ENCODE measurements at regions not wholly inside any gene's neighbourhood (a gene's known extent, or its start where the extent isn't known, plus 50 kb on each side); places are given as distances from the start of the nearest gene placed in this dataset.

GRCh38 chr4:187307131-187307530 is 583.5 kb upstream of the FAT1 start:
- intact Hi-C loops (cut with DNase I; ENCODE audit: low total_unique reads) (loop anchor here (5.0 kb wide), 1 partner anchor 385 kb away; no protein-coding TSS in a partner anchor), in situ Hi-C loops (cut with MboI; ENCODE audit: low pct_ligation_motif_present in 1 of 4, low pct_unique_long_range_greater_than_20kb in 1 of 4, low sequenced_read_pairs in 3 of 4) (no loop called here)
- 58 to 60% methylated on average over 2 of the region's 2 CpGs for WGBS, 2 donors (ENCODE audit: low coverage in 1 of 2)
- no peaks in the 10 kb centered on the region for H3K36me3 ChIP-seq
- no peak for TF ChIP-seq POLR2A (IDR thresholded peaks at IDR 0.05)
- TF ChIP-seq, protein P1, sequence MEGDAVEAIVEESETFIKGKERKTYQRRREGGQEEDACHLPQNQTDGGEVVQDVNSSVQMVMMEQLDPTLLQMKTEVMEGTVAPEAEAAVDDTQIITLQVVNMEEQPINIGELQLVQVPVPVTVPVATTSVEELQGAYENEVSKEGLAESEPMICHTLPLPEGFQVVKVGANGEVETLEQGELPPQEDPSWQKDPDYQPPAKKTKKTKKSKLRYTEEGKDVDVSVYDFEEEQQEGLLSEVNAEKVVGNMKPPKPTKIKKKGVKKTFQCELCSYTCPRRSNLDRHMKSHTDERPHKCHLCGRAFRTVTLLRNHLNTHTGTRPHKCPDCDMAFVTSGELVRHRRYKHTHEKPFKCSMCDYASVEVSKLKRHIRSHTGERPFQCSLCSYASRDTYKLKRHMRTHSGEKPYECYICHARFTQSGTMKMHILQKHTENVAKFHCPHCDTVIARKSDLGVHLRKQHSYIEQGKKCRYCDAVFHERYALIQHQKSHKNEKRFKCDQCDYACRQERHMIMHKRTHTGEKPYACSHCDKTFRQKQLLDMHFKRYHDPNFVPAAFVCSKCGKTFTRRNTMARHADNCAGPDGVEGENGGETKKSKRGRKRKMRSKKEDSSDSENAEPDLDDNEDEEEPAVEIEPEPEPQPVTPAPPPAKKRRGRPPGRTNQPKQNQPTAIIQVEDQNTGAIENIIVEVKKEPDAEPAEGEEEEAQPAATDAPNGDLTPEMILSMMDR (IDR thresholded peaks at IDR 0.05) = no peak
- no peak for TF ChIP-seq POLR2AphosphoS5 (IDR thresholded peaks at IDR 0.05)
- TF ChIP-seq EP300 (IDR thresholded peaks at IDR 0.05; ENCODE audit: low read depth) = no peak
- no peaks in the 10 kb centered on the region for H3K27me3 ChIP-seq
- no peak overlapping the region for H3K27ac ChIP-seq
- no peak overlapping the region for H3K4me3 ChIP-seq
- H3K9me3 ChIP-seq = no peaks in the 10 kb centered on the region
- H3K4me1 ChIP-seq = no peaks in the 10 kb centered on the region
- DNase-seq = no peak

GRCh38 chr4:187309456-187309855 is 585.8 kb upstream of the FAT1 start:
- H3K36me3 ChIP-seq = no peaks in the 10 kb centered on the region
- TF ChIP-seq, protein P1 (IDR thresholded peaks at IDR 0.05) = no peak
- H3K27me3 ChIP-seq = no peaks in the 10 kb centered on the region
- H3K4me1 ChIP-seq = no peaks in the 10 kb centered on the region
- intact Hi-C loops (cut with DNase I; ENCODE audit: low total_unique reads) (loop anchor here (5.0 kb wide), 1 partner anchor 383 kb away; no protein-coding TSS in a partner anchor), in situ Hi-C loops (cut with MboI; ENCODE audit: low pct_ligation_motif_present in 1 of 4, low pct_unique_long_range_greater_than_20kb in 1 of 4, low sequenced_read_pairs in 3 of 4) (no loop called here)
- 47 to 66% methylated on average over 3 of the region's 3 CpGs for WGBS, 2 donors (ENCODE audit: low coverage in 1 of 2)
- no peak for DNase-seq
- no peaks in the 10 kb centered on the region for H3K9me3 ChIP-seq
- H3K4me3 ChIP-seq = no peak overlapping the region
- no peak overlapping the region for H3K27ac ChIP-seq

DNA sequence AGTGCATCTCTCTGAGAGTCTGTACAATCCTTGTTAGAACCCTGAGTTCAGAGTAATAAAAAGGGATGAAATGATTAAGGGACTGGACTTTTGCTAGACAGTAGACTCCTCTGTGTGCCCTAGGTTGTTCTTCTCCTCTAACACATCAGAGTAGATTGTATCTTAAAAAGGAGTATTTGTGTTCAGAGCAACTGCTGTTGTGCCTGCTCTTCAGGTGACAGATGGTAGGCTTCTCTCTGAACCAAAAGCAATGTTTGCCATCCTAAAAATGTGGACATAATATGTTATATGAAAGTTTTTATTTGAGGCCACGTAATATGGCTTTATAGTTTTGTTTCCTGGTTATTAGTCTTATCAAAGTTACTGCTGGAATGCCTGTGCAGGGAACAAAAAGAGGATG is 588.6 kb upstream of the FAT1 start:
- Histone ChIP-seq H3K36me3 (no peaks in the 10 kb centered on the region), H3K4me3 (no peak overlapping the region), H3K27ac (no peak overlapping the region), H3K27me3 (no peaks in the 10 kb centered on the region), H3K4me1 (no peaks in the 10 kb centered on the region), H3K9me3 (no peaks in the 10 kb centered on the region)
- in situ Hi-C loops (cut with MboI; ENCODE audit: low pct_ligation_motif_present in 1 of 4, low pct_unique_long_range_greater_than_20kb in 1 of 4, low sequenced_read_pairs in 3 of 4) (no loop called here), intact Hi-C loops (cut with DNase I; ENCODE audit: low total_unique reads) (no loop called here)
- DNase-seq = no peak
- TF ChIP-seq POLR2A (IDR thresholded peaks at IDR 0.05) (no peak), POLR2AphosphoS5 (IDR thresholded peaks at IDR 0.05) (no peak)
- TF ChIP-seq, protein P1 (IDR thresholded peaks at IDR 0.05) = no peak
- WGBS, 2 donors (ENCODE audit: low coverage in 1 of 2) = 20 to 53% methylated on average over 1 of the region's 1 CpG

GRCh38 chr4:187317799-187318198 is 594.1 kb upstream of the FAT1 start:
- H3K9me3 ChIP-seq = peaks cover 0 to 4% of the 10 kb centered on the region in 2 donors
- no peak overlapping the region for H3K27ac ChIP-seq
- in situ Hi-C loops (cut with MboI; ENCODE audit: low pct_ligation_motif_present in 1 of 4, low pct_unique_long_range_greater_than_20kb in 1 of 4, low sequenced_read_pairs in 3 of 4) = no loop called here
- H3K36me3 ChIP-seq = no peaks in the 10 kb centered on the region
- 80 to 87% methylated on average over 1 to 6 of the region's 6 CpGs for WGBS, 2 donors (ENCODE audit: low coverage in 1 of 2)
- DNase-seq = no peak
- no peak for TF ChIP-seq EP300 (IDR thresholded peaks at IDR 0.05; ENCODE audit: low read depth)
- no peak for TF ChIP-seq POLR2A (IDR thresholded peaks at IDR 0.05)
- TF ChIP-seq POLR2AphosphoS5 (IDR thresholded peaks at IDR 0.05) = no peak
- TF ChIP-seq, protein P1 (IDR thresholded peaks at IDR 0.05) = no peak
- no peaks in the 10 kb centered on the region for H3K4me1 ChIP-seq
- H3K27me3 ChIP-seq = no peaks in the 10 kb centered on the region
- no peak overlapping the region for H3K4me3 ChIP-seq
- intact Hi-C loops (cut with DNase I; ENCODE audit: low total_unique reads) = no loop called here

Data from transverse colon (tissue), 4 donors.